Stimulated activated CD4-positive, alpha-beta T cell treated with anti-CD3 and anti-CD28 coated beads, Interleukin-15, amount 100 ng/mL, for 24 hours (primary cell): ENCODE measurements at regions not wholly inside any gene's neighbourhood (a gene's known extent, or its start where the extent isn't known, plus 50 kb on each side); places are given as distances from the start of the nearest gene placed in this dataset.

Experiments used
- DNase-seq: peaks from one replicate; pipeline ENCODE4 v3.0.0-alpha.2; 2020

GRCh38 chr5:111676926-111677415 is 80.0 kb downstream of the NREP start:
- DNase-seq, result no peak

GRCh38 chr5:111676466-111676865 is 80.5 kb downstream of the NREP start:
- no peak for DNase-seq

GRCh38 chr5:111675201-111675934 is 81.6 kb downstream of the NREP start:
- DNase-seq, result no peak

- no peak for DNase-seq
Observed at GRCh38 chr5:111673891-111674626, 82.9 kb downstream of the NREP start.

GRCh38 chr5:111672099-111672498 is 84.9 kb downstream of the NREP start:
- no peak for DNase-seq

- no peak for DNase-seq
Observed at GRCh38 chr5:111670826-111671492, 86.0 kb downstream of the NREP start.

GRCh38 chr5:111668477-111669414 is 88.2 kb downstream of the NREP start:
- no peak for DNase-seq

GRCh38 chr5:111667128-111667736 is 89.8 kb downstream of the NREP start:
- DNase-seq, result no peak

- DNase-seq, result no peak
Observed at GRCh38 chr5:111656580-111656979, 100.4 kb downstream of the NREP start.

GRCh38 chr5:111655169-111655924 is 101.6 kb downstream of the NREP start:
- DNase-seq, result no peak

GRCh38 chr5:111653408-111653807 is 103.6 kb downstream of the NREP start:
- DNase-seq, result no peak

GRCh38 chr5:111649516-111649915 is 107.5 kb downstream of the NREP start:
- DNase-seq, result no peak

GRCh38 chr5:111645303-111645838 is 111.6 kb downstream of the NREP start:
- DNase-seq, result no peak

GRCh38 chr5:111643499-111643898 is 113.5 kb downstream of the NREP start:
- no peak for DNase-seq

- no peak for DNase-seq
Observed at GRCh38 chr5:111641533-111642233, 115.3 kb downstream of the NREP start.

GRCh38 chr5:111639912-111640311 is 117.1 kb downstream of the NREP start:
- no peak for DNase-seq

- no peak for DNase-seq
Observed at GRCh38 chr5:111636736-111637135, 120.3 kb downstream of the NREP start.

GRCh38 chr5:111635916-111636570 is 121.0 kb downstream of the NREP start:
- DNase-seq, result no peak

GRCh38 chr5:111635151-111635902 is 121.7 kb downstream of the NREP start:
- no peak for DNase-seq
